GM13976 (cell line): ENCODE measurements at regions not wholly inside any gene's neighbourhood (a gene's known extent, or its start where the extent isn't known, plus 50 kb on each side); places are given as distances from the start of the nearest gene placed in this dataset.

ENCODE experiments used
- DNase-seq: peaks from one replicate; pipeline ENCODE4 v3.0.0; 2012; ENCODE audit warnings: low spot score
- in situ Hi-C: fragments of 300-500 bp; cut with MboI; formaldehyde crosslinking; loops from one replicate; pipeline ENCODE4 v1.12.0; 2022; ENCODE audit warnings: low sequenced_read_pairs, mixed read lengths, inconsistent platforms; ENCODE audit not compliant: unreplicated experiment
- TF ChIP-seq, protein P1 (sequence below): IDR thresholded peaks from 2 replicates; pipeline ENCODE4 v1.5.1; 2012; ENCODE audit warnings: borderline replicate concordance, mild to moderate bottlenecking; ENCODE audit not compliant: insufficient read depth; ENCODE audit errors: extremely low read depth, missing control alignments, control extremely low read depth

DNA sequence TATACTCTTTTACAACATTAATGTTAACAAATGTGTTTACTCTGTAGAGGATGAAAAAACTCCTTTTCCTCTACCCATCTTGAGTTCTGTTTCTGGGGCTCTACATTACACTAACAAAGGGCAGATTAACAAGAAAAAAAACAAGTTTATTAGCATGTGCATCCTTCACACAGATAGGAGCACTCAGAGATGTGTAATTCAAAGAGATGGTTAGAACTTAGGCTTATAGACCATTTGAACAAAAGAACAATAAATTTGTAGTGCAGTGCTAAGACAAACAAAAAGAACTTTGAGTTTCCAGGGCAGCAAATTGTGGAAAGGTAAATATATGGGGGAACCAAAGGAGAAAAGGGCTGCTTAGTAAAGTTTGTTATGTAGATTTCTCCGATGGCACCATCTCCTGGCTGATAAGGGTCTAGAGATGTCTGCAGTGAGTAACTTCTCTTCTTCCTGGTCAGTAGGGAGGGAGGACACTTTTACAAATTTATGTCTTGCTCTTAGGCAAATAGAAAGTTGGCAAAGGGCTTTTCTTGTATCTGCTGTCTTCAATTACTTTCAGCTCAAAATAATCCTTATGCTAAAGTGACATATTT lies 1249.9 kb upstream of the TENM3 start:
- in situ Hi-C loops = no loop called here
- TF ChIP-seq, protein P1, sequence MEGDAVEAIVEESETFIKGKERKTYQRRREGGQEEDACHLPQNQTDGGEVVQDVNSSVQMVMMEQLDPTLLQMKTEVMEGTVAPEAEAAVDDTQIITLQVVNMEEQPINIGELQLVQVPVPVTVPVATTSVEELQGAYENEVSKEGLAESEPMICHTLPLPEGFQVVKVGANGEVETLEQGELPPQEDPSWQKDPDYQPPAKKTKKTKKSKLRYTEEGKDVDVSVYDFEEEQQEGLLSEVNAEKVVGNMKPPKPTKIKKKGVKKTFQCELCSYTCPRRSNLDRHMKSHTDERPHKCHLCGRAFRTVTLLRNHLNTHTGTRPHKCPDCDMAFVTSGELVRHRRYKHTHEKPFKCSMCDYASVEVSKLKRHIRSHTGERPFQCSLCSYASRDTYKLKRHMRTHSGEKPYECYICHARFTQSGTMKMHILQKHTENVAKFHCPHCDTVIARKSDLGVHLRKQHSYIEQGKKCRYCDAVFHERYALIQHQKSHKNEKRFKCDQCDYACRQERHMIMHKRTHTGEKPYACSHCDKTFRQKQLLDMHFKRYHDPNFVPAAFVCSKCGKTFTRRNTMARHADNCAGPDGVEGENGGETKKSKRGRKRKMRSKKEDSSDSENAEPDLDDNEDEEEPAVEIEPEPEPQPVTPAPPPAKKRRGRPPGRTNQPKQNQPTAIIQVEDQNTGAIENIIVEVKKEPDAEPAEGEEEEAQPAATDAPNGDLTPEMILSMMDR = no peak
- DNase-seq = no peak

GRCh38 chr4:180994722-180995121 lies 1248.5 kb upstream of the TENM3 start:
- DNase-seq = no peak
- TF ChIP-seq, protein P1 = no peak
- in situ Hi-C loops = no loop called here

GRCh38 chr4:180999217-180999616 lies 1244.0 kb upstream of the TENM3 start:
- in situ Hi-C loops = no loop called here
- no peak for DNase-seq
- TF ChIP-seq, protein P1 = no peak

GRCh38 chr4:181004056-181004455 lies 1239.1 kb upstream of the TENM3 start:
- TF ChIP-seq, protein P1 = no peak
- DNase-seq = no peak
- in situ Hi-C loops = no loop called here

DNA sequence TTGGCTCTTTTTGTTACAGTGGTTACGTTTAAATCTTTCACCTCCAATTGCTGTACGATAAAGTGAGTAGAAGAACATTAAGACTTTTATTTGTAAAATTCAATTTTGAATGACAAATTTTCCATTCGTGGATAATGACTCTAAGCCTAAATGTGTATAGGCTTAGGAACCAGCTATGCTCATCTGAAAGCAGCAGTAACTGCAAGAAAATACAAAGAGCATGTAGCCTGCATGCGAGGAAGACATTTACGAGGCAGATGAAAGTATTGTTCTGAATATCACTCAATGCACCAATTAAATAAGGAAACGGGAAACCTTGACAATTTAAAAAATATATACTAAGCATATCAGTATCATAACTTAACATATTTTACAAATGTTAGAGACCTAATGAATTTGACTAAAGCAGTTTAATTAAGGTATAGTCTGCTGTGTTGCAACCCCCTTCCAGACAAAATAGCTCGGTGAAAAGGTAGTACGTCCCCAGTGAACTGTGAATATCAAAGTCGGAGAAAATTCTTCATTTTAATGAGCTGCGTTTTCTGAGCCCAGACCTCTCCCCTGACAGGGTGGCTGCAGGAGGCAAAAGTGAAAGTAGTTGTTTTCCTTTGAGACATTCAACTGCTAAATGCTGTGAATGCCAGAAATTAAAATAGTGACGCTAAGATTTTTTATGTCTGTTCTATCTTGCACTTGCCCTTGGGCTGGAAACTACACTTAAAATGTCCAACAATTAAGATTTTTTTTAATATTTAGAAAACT lies 1236.5 kb upstream of the TENM3 start:
- DNase-seq = no peak
- TF ChIP-seq, protein P1 = no peak
- in situ Hi-C loops = no loop called here

DNA sequence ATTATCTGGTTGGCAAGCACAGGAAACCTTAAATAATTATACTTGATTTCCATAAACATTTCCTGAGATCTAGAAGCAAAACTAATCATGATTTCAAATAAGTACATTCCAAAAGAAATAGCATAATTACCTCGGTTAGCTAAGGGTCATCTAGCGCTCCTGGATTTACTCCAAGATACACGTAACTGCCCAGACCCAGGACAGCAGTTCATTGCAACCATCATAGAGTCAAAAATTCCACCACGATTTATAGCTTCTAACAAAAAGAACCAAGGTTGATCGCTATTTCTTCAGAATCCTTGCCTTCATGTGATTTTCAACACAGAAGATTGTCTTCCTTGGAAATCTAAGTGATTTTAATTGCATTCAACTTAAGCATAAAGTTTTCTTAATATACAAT lies 1235.5 kb upstream of the TENM3 start:
- in situ Hi-C loops = no loop called here
- TF ChIP-seq, protein P1 = no peak

GRCh38 chr4:181008164-181008563 lies 1235.0 kb upstream of the TENM3 start:
- TF ChIP-seq, protein P1 = no peak
- DNase-seq = no peak
- in situ Hi-C loops = no loop called here

More for the DNA sequence above, 1235.5 kb upstream of the TENM3 start:
- DNase-seq = no peak
